ENCODE measurements at regions not wholly inside any gene's neighbourhood (a gene's known extent, or its start where the extent isn't known, plus 50 kb on each side); places are given as distances from the start of the nearest gene placed in this dataset.
"Not testable (repeated sequence)": the region's sequence is repeated elsewhere in the genome, so short reads cannot be mapped to it uniquely, and the experiment has no call there.

GRCh38 chr1:199574950-199575349 is 452.6 kb upstream of the NR5A2 start:
- intact Hi-C loops (cut with micrococcal nuclease) = no loop called here

- intact Hi-C loops (cut with micrococcal nuclease) = no loop called here
Observed at GRCh38 chr1:199580300-199580699, 447.2 kb upstream of the NR5A2 start.

- intact Hi-C loops (cut with micrococcal nuclease) = no loop called here
Observed at GRCh38 chr1:199585392-199585791, 442.1 kb upstream of the NR5A2 start.

- intact Hi-C loops (cut with micrococcal nuclease) = no loop called here
Observed at GRCh38 chr1:199590708-199591107, 436.8 kb upstream of the NR5A2 start.

- intact Hi-C loops (cut with micrococcal nuclease) = no loop called here
Observed at GRCh38 chr1:199591468-199591867, 436.0 kb upstream of the NR5A2 start.

- intact Hi-C loops (cut with micrococcal nuclease) = no loop called here
Observed at GRCh38 chr1:199593475-199593874, 434.0 kb upstream of the NR5A2 start.

- intact Hi-C loops (cut with micrococcal nuclease) = not testable (repeated sequence)
Observed at GRCh38 chr1:199596448-199596847, 431.1 kb upstream of the NR5A2 start.

- intact Hi-C loops (cut with micrococcal nuclease) = no loop called here
Observed at GRCh38 chr1:199597152-199597551, 430.4 kb upstream of the NR5A2 start.

GRCh38 chr1:199608414-199608813 is 419.1 kb upstream of the NR5A2 start:
- intact Hi-C loops (cut with micrococcal nuclease) = no loop called here

- intact Hi-C loops (cut with micrococcal nuclease) = no loop called here
Observed at GRCh38 chr1:199612976-199613774, 414.3 kb upstream of the NR5A2 start.

GRCh38 chr1:199616947-199617346 is 410.6 kb upstream of the NR5A2 start:
- intact Hi-C loops (cut with micrococcal nuclease) = no loop called here

GRCh38 chr1:199619223-199619622 is 408.3 kb upstream of the NR5A2 start:
- intact Hi-C loops (cut with micrococcal nuclease) = no loop called here

- intact Hi-C loops (cut with micrococcal nuclease) = not testable (repeated sequence)
Observed at GRCh38 chr1:199626228-199626627, 401.3 kb upstream of the NR5A2 start.

GRCh38 chr1:199629624-199630023 is 397.9 kb upstream of the NR5A2 start:
- intact Hi-C loops (cut with micrococcal nuclease) = no loop called here

- intact Hi-C loops (cut with micrococcal nuclease) = no loop called here
Observed at GRCh38 chr1:199639453-199639852, 388.1 kb upstream of the NR5A2 start.

- intact Hi-C loops (cut with micrococcal nuclease) = no loop called here
Observed at GRCh38 chr1:199641531-199641930, 386.0 kb upstream of the NR5A2 start.

GRCh38 chr1:199644912-199645311 is 382.6 kb upstream of the NR5A2 start:
- intact Hi-C loops (cut with micrococcal nuclease) = no loop called here

GRCh38 chr1:199646761-199647160 is 380.7 kb upstream of the NR5A2 start:
- intact Hi-C loops (cut with micrococcal nuclease) = no loop called here

- intact Hi-C loops (cut with micrococcal nuclease) = no loop called here
Observed at GRCh38 chr1:199657449-199657848, 370.1 kb upstream of the NR5A2 start.

- intact Hi-C loops (cut with micrococcal nuclease) = no loop called here
Observed at GRCh38 chr1:199660071-199660470, 367.4 kb upstream of the NR5A2 start.

GRCh38 chr1:199665371-199665770 is 362.1 kb upstream of the NR5A2 start:
- intact Hi-C loops (cut with micrococcal nuclease) = no loop called here

- intact Hi-C loops (cut with micrococcal nuclease) = no loop called here
Observed at GRCh38 chr1:199667089-199667488, 360.4 kb upstream of the NR5A2 start.

GRCh38 chr1:199669916-199670315 is 357.6 kb upstream of the NR5A2 start:
- intact Hi-C loops (cut with micrococcal nuclease) = no loop called here
